C4-2B (cell line): ENCODE measurements at regions not wholly inside any gene's neighbourhood (a gene's known extent, or its start where the extent isn't known, plus 50 kb on each side); places are given as distances from the start of the nearest gene placed in this dataset.

Experiments
- CTCF ChIP-seq: fragments of 450-650 bp; conservative IDR thresholded peaks from 2 replicates; pipeline ENCODE4 v1.5.1; 2017; ENCODE audit warnings: mild to moderate bottlenecking
- ZFX ChIP-seq: fragments of 450-650 bp; IDR thresholded peaks from 2 replicates; pipeline ENCODE4 v1.6.1; 2017

GRCh38 chr1:58057826-58058225 lies 488.7 kb downstream of the OMA1 start:
- TF ChIP-seq CTCF (no peak), ZFX (no peak)
